Liver (tissue), 8 donors: ENCODE measurements at regions not wholly inside any gene's neighbourhood (a gene's known extent, or its start where the extent isn't known, plus 50 kb on each side); places are given as distances from the start of the nearest gene placed in this dataset.

ENCODE experiments used
- DNase-seq: peaks from one replicate; pipeline ENCODE4 v3.0.0-alpha.2; 2017; ENCODE audit warnings: low spot score
- H3K27ac ChIP-seq, 2 donors: one replicate each; pipeline ENCODE4 v1.7.0; 2013; ENCODE audit warnings: inconsistent platforms in 2 of 2, low read length in 2 of 2, control low read depth in 1 of 2, low read depth in 1 of 2, mild to moderate bottlenecking in 1 of 2
- H3K27me3 ChIP-seq, 4 donors: one replicate each; pipeline versions ENCODE4 v1.6.1 to v1.7.0; 2013; ENCODE audit warnings: low read length in 3 of 4, inconsistent platforms in 1 of 4, mild to moderate bottlenecking in 1 of 4, moderate library complexity in 1 of 4; ENCODE audit not compliant: control insufficient read depth in 4 of 4, insufficient read depth in 4 of 4
- H3K36me3 ChIP-seq, 4 donors: one replicate each; pipeline versions ENCODE4 v1.6.1 to v1.7.0; 2013; ENCODE audit warnings: low read length in 3 of 4, mild to moderate bottlenecking in 3 of 4, low read depth in 1 of 4, moderate library complexity in 1 of 4; ENCODE audit not compliant: control insufficient read depth in 4 of 4, insufficient read depth in 3 of 4
- H3K4me1 ChIP-seq, 4 donors: one replicate each; pipeline versions ENCODE4 v1.6.1 to v1.7.0; 2013; ENCODE audit warnings: low read length in 3 of 4, mild to moderate bottlenecking in 3 of 4, moderate library complexity in 1 of 4; ENCODE audit not compliant: control insufficient read depth in 4 of 4, insufficient read depth in 4 of 4
- H3K4me3 ChIP-seq, 3 donors: one replicate each; pipeline versions ENCODE4 v1.6.1 to v1.7.0; 2013; ENCODE audit warnings: low read length in 3 of 3, control low read depth in 1 of 3, low read depth in 1 of 3, mild to moderate bottlenecking in 1 of 3
- H3K9ac ChIP-seq, 2 donors: one replicate each; pipeline ENCODE4 v1.7.0; 2013; ENCODE audit warnings: low read length in 2 of 2, mild to moderate bottlenecking in 2 of 2, moderate library complexity in 2 of 2, control low read depth in 1 of 2, low read depth in 1 of 2
- H3K9me3 ChIP-seq, 4 donors: one replicate each; pipeline versions ENCODE4 v1.6.1 to v1.7.0; 2013; ENCODE audit warnings: low read length in 3 of 4; ENCODE audit not compliant: control insufficient read depth in 4 of 4
- ATF3 ChIP-seq: IDR thresholded peaks from 2 replicates; pipeline ENCODE4 v1.6.1; 2016; ENCODE audit warnings: antibody characterized with exemption
- CTCF ChIP-seq: fragments of 150-350 bp; IDR thresholded peaks from 2 replicates; pipeline ENCODE4 v1.5.1; 2017; ENCODE audit warnings: improper control_type of control experiment, low read depth, low read length; ENCODE audit not compliant: missing input control
- EGR1 ChIP-seq, 2 donors: IDR thresholded peaks; 2 replicates each; pipeline ENCODE4 v1.6.1; 2016 to 2018; ENCODE audit warnings: antibody characterized with exemption in 2 of 2, low read depth in 2 of 2
- FOXA1 ChIP-seq: IDR thresholded peaks from 2 replicates; pipeline ENCODE4 v1.6.1; 2016; ENCODE audit warnings: antibody characterized with exemption
- FOXA2 ChIP-seq: IDR thresholded peaks from 2 replicates; pipeline ENCODE4 v1.6.1; 2016; ENCODE audit warnings: antibody characterized with exemption
- GABPA ChIP-seq, 2 donors: IDR thresholded peaks in 1 of 2; conservative IDR thresholded peaks in 1 of 2; 2 replicates each; pipeline ENCODE4 v1.6.1; 2016; ENCODE audit warnings: antibody characterized with exemption in 2 of 2, mild to moderate bottlenecking in 1 of 2, moderate library complexity in 1 of 2
- HNF4A ChIP-seq, 2 donors: conservative IDR thresholded peaks; 2 replicates each; pipeline ENCODE4 v1.6.1; 2016; ENCODE audit warnings: antibody characterized with exemption in 2 of 2, mild to moderate bottlenecking in 2 of 2
- HNF4G ChIP-seq: IDR thresholded peaks from 2 replicates; pipeline ENCODE4 v1.6.1; 2016; ENCODE audit warnings: antibody characterized with exemption
- JUND ChIP-seq, 2 donors: IDR thresholded peaks; 2 replicates each; pipeline ENCODE4 v1.6.1; 2016; ENCODE audit warnings: antibody characterized with exemption in 2 of 2
- MAX ChIP-seq: IDR thresholded peaks from 2 replicates; pipeline ENCODE4 v1.6.1; 2016; ENCODE audit warnings: antibody characterized with exemption
- NR2F2 ChIP-seq: IDR thresholded peaks from 2 replicates; pipeline ENCODE4 v1.6.1; 2016; ENCODE audit warnings: antibody characterized with exemption
- RAD21 ChIP-seq, 2 donors: IDR thresholded peaks; 2 replicates each; pipeline ENCODE4 v1.6.1; 2016; ENCODE audit warnings: antibody characterized with exemption in 2 of 2, mild to moderate bottlenecking in 2 of 2
- REST ChIP-seq: IDR thresholded peaks from 2 replicates; pipeline ENCODE4 v1.6.1; 2016; ENCODE audit warnings: antibody characterized with exemption, mild to moderate bottlenecking
- RXRA ChIP-seq, 2 donors: IDR thresholded peaks; 2 replicates each; pipeline ENCODE4 v1.6.1; 2017 to 2018; ENCODE audit warnings: antibody characterized with exemption in 2 of 2, mild to moderate bottlenecking in 1 of 2
- SP1 ChIP-seq: IDR thresholded peaks from 2 replicates; pipeline ENCODE4 v1.6.1; 2018; ENCODE audit warnings: antibody characterized with exemption, mild to moderate bottlenecking
- TAF1 ChIP-seq: conservative IDR thresholded peaks from 2 replicates; pipeline ENCODE4 v1.6.1; 2016; ENCODE audit warnings: antibody characterized with exemption, mild to moderate bottlenecking
- YY1 ChIP-seq: IDR thresholded peaks from 2 replicates; pipeline ENCODE4 v1.6.1; 2016; ENCODE audit warnings: antibody characterized with exemption, mild to moderate bottlenecking
- ZBTB33 ChIP-seq: IDR thresholded peaks from 2 replicates; pipeline ENCODE4 v1.6.1; 2016; ENCODE audit warnings: antibody characterized with exemption
- WGBS: extraction: QIAGEN DNeasy Blood & Tissue Kit; methylation state at CpG from one replicate; pipeline ENCODE4 v1.1.7; 2013; 5-methylcytosine and 5-hydroxymethylcytosine counted together
- donor health status: healthy.
- donor health status: healthy.
- donor health status: healthy.
- donor health status: healthy.
- donor health status: healthy.

- TF ChIP-seq REST: no peak
These were observed 249.3 kb downstream of the GAS1 start (continued) for GRCh38 chr9:86697999-86698398.

- DNase-seq: no peak
- no peaks in the 10 kb centered on the region for H3K36me3 ChIP-seq
- no peaks in the 10 kb centered on the region for H3K4me1 ChIP-seq
- TF ChIP-seq SP1: no peak
- TF ChIP-seq REST: no peak
- TF ChIP-seq RAD21 (IDR thresholded peaks at IDR 0.05): no peak
- no peak for TF ChIP-seq FOXA2
- no peak for TF ChIP-seq YY1
- TF ChIP-seq RXRA (IDR thresholded peaks at IDR 0.05): no peak
- TF ChIP-seq HNF4A (conservative IDR thresholded peaks at IDR 0.05): no peak
- TF ChIP-seq CTCF: no peak
- no peak for TF ChIP-seq ATF3
- no peak for TF ChIP-seq MAX
- TF ChIP-seq ZBTB33: no peak
- TF ChIP-seq EGR1 (IDR thresholded peaks at IDR 0.05; ENCODE audit: low read depth in 2 of 2): no peak
- no peak for TF ChIP-seq GABPA (IDR thresholded peaks at IDR 0.05 in 1 of 2, conservative IDR thresholded peaks at IDR 0.05 in 1 of 2)
- no peak for TF ChIP-seq FOXA1
- no peak for TF ChIP-seq HNF4G
- no peak for TF ChIP-seq TAF1
- TF ChIP-seq NR2F2: no peak
- TF ChIP-seq JUND (IDR thresholded peaks at IDR 0.05): no peak
- H3K9ac ChIP-seq: no peak overlapping the region
- H3K9me3 ChIP-seq: no peaks in the 10 kb centered on the region
- no peak overlapping the region for H3K4me3 ChIP-seq
- H3K27me3 ChIP-seq: peaks cover 0 to 2% (median 0%) of the 10 kb centered on the region in 4 donors
- WGBS: 82% methylated on average over 1 of the region's 1 CpG
- H3K27ac ChIP-seq: no peak overlapping the region
These were observed 250.1 kb downstream of the GAS1 start for GRCh38 chr9:86697213-86697612.
